ENCODE measurements at regions not wholly inside any gene's neighbourhood (a gene's known extent, or its start where the extent isn't known, plus 50 kb on each side); places are given as distances from the start of the nearest gene placed in this dataset.

- Histone ChIP-seq H3K27me3 (ENCODE audit: control insufficient read depth in 3 of 3, insufficient read depth in 3 of 3, low read length in 2 of 3) (peaks cover 0 to 7% (median 0%) of the 10 kb centered on the region in 3 donors), H3K9me3 (ENCODE audit: control insufficient read depth in 4 of 4, insufficient read depth in 3 of 4, low read length in 3 of 4) (peaks cover 0 to 15% (median 8%) of the 10 kb centered on the region in 4 donors), H3K4me1 (ENCODE audit: control insufficient read depth in 5 of 5, insufficient read depth in 5 of 5, low read length in 5 of 5) (no peaks in the 10 kb centered on the region), H3K27ac (ENCODE audit: low read depth in 1 of 2, low read length in 1 of 2) (no peak overlapping the region), H3K4me3 (no peak overlapping the region), H3K36me3 (ENCODE audit: control insufficient read depth in 4 of 4, insufficient read depth in 4 of 4, low read length in 4 of 4) (no peaks in the 10 kb centered on the region), H3K9ac (ENCODE audit: insufficient read depth in 1 of 2, low read length in 2 of 2) (no peak overlapping the region)
- 69 to 74% methylated on average over 1 of the region's 1 CpG for WGBS, 2 donors
- DNase-seq: no peak
- TF ChIP-seq CTCF (IDR thresholded peaks at IDR 0.05; ENCODE audit: control extremely low read depth, extremely low read depth): no peak
- ATAC-seq (ENCODE audit: insufficient read depth, low FRiP score): no peak
Observed at GRCh38 chr4:1589098-1589497, 95.0 kb downstream of the FAM53A start.

DNA sequence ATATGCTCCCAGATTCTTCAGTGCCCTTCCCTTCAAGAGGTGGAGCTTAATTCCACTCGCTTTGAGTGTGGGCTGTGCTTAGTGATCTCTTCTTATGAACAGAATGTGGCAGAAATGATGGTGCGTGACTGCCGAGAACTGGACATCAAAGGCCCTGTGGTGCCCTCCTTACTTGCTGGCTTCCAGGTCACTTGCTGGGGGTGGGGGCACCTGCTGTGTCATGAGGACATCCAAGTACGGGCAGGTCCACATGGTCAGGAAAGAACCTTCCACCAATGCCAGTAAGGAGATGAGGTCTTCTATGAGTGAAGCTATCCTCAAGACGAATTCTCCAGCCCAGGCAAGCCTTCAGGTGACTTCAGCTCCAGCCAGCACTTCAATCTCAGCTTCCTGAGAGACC is 95.8 kb downstream of the FAM53A start:
- TF ChIP-seq CTCF (IDR thresholded peaks at IDR 0.05; ENCODE audit: control extremely low read depth, extremely low read depth): no peak
- no peaks in the 10 kb centered on the region for H3K36me3 ChIP-seq (ENCODE audit: control insufficient read depth in 4 of 4, insufficient read depth in 4 of 4, low read length in 4 of 4)
- no peak overlapping the region for H3K4me3 ChIP-seq
- H3K4me1 ChIP-seq (ENCODE audit: control insufficient read depth in 5 of 5, insufficient read depth in 5 of 5, low read length in 5 of 5): no peaks in the 10 kb centered on the region
- no peak overlapping the region for H3K27ac ChIP-seq (ENCODE audit: low read depth in 1 of 2, low read length in 1 of 2)
- H3K9me3 ChIP-seq (ENCODE audit: control insufficient read depth in 4 of 4, insufficient read depth in 3 of 4, low read length in 3 of 4): peaks cover 0 to 15% (median 8%) of the 10 kb centered on the region in 4 donors
- H3K27me3 ChIP-seq (ENCODE audit: control insufficient read depth in 3 of 3, insufficient read depth in 3 of 3, low read length in 2 of 3): peaks cover 0 to 3% (median 0%) of the 10 kb centered on the region in 3 donors
- DNase-seq (no peak), ATAC-seq (ENCODE audit: insufficient read depth, low FRiP score) (no peak)
- no peak overlapping the region for H3K9ac ChIP-seq (ENCODE audit: insufficient read depth in 1 of 2, low read length in 2 of 2)
- 83 to 85% methylated on average over 5 of the region's 5 CpGs for WGBS, 2 donors

- DNase-seq (no peak), ATAC-seq (ENCODE audit: insufficient read depth, low FRiP score) (no peak)
- TF ChIP-seq CTCF (IDR thresholded peaks at IDR 0.05; ENCODE audit: control extremely low read depth, extremely low read depth): no peak
- H3K9me3 ChIP-seq (ENCODE audit: control insufficient read depth in 4 of 4, insufficient read depth in 3 of 4, low read length in 3 of 4): peaks cover 0 to 5% (median 1%) of the 10 kb centered on the region in 4 donors
- H3K36me3 ChIP-seq (ENCODE audit: control insufficient read depth in 4 of 4, insufficient read depth in 4 of 4, low read length in 4 of 4): no peaks in the 10 kb centered on the region
- WGBS, 2 donors: 59 to 80% methylated on average over 3 of the region's 3 CpGs
- no peak overlapping the region for H3K9ac ChIP-seq (ENCODE audit: insufficient read depth in 1 of 2, low read length in 2 of 2)
- H3K4me1 ChIP-seq (ENCODE audit: control insufficient read depth in 5 of 5, insufficient read depth in 5 of 5, low read length in 5 of 5): peaks cover 0 to 7% (median 0%) of the 10 kb centered on the region in 5 donors
- H3K27ac ChIP-seq (ENCODE audit: low read depth in 1 of 2, low read length in 1 of 2): no peak overlapping the region
- H3K27me3 ChIP-seq (ENCODE audit: control insufficient read depth in 3 of 3, insufficient read depth in 3 of 3, low read length in 2 of 3): peaks cover 0 to 9% (median 0%) of the 10 kb centered on the region in 3 donors
- no peak overlapping the region for H3K4me3 ChIP-seq
Observed at GRCh38 chr4:1584498-1584897, 99.6 kb downstream of the FAM53A start.

- Histone ChIP-seq H3K27me3 (ENCODE audit: control insufficient read depth in 3 of 3, insufficient read depth in 3 of 3, low read length in 2 of 3) (peaks cover 0 to 9% (median 0%) of the 10 kb centered on the region in 3 donors), H3K36me3 (ENCODE audit: control insufficient read depth in 4 of 4, insufficient read depth in 4 of 4, low read length in 4 of 4) (no peaks in the 10 kb centered on the region), H3K9me3 (ENCODE audit: control insufficient read depth in 4 of 4, insufficient read depth in 3 of 4, low read length in 3 of 4) (peaks cover 0 to 5% (median 1%) of the 10 kb centered on the region in 4 donors), H3K9ac (ENCODE audit: insufficient read depth in 1 of 2, low read length in 2 of 2) (no peak overlapping the region), H3K4me1 (ENCODE audit: control insufficient read depth in 5 of 5, insufficient read depth in 5 of 5, low read length in 5 of 5) (peaks cover 0 to 7% (median 0%) of the 10 kb centered on the region in 5 donors), H3K4me3 (no peak overlapping the region), H3K27ac (ENCODE audit: low read depth in 1 of 2, low read length in 1 of 2) (no peak overlapping the region)
- no peak for DNase-seq
- ATAC-seq (ENCODE audit: insufficient read depth, low FRiP score): no peak
- 83 to 88% methylated on average over 5 of the region's 5 CpGs for WGBS, 2 donors
- no peak for TF ChIP-seq CTCF (IDR thresholded peaks at IDR 0.05; ENCODE audit: control extremely low read depth, extremely low read depth)
Observed at GRCh38 chr4:1583859-1584258, 100.3 kb downstream of the FAM53A start.
